ENCODE measurements at regions not wholly inside any gene's neighbourhood (a gene's known extent, or its start where the extent isn't known, plus 50 kb on each side); places are given as distances from the start of the nearest gene placed in this dataset.

- CTCF ChIA-PET: no interaction called here
- TF ChIP-seq ZEB2 (tag by site-specific recombination; IDR thresholded peaks at IDR 0.05) (no peak), ZNF610 (tag by site-specific recombination; IDR thresholded peaks at IDR 0.05; ENCODE audit: borderline replicate concordance) (no peak), ZNF391 (tag by site-specific recombination; IDR thresholded peaks at IDR 0.05; ENCODE audit: borderline replicate concordance, low read depth) (no peak), YY2 (tag by site-specific recombination; IDR thresholded peaks at IDR 0.05) (no peak), ZSCAN18 (tag by site-specific recombination; IDR thresholded peaks at IDR 0.05) (no peak), ZNF548 (tag by site-specific recombination; IDR thresholded peaks at IDR 0.05) (no peak), ZNF488 (tag by site-specific recombination; IDR thresholded peaks at IDR 0.05) (no peak), ZNF692 (tag by site-specific recombination; IDR thresholded peaks at IDR 0.05) (no peak), RBAK (tag by site-specific recombination; IDR thresholded peaks at IDR 0.05) (no peak), ZNF623 (tag by site-specific recombination; IDR thresholded peaks at IDR 0.05) (no peak), ZNF155 (tag by site-specific recombination; IDR thresholded peaks at IDR 0.05) (no peak), ZNF23 (tag by site-specific recombination; IDR thresholded peaks at IDR 0.05; ENCODE audit: borderline replicate concordance) (no peak), ZNF621 (tag by site-specific recombination; IDR thresholded peaks at IDR 0.05) (no peak), ZNF202 (tag by site-specific recombination; IDR thresholded peaks at IDR 0.05; ENCODE audit: borderline replicate concordance) (no peak)
- TF ChIP-seq, protein P1, sequence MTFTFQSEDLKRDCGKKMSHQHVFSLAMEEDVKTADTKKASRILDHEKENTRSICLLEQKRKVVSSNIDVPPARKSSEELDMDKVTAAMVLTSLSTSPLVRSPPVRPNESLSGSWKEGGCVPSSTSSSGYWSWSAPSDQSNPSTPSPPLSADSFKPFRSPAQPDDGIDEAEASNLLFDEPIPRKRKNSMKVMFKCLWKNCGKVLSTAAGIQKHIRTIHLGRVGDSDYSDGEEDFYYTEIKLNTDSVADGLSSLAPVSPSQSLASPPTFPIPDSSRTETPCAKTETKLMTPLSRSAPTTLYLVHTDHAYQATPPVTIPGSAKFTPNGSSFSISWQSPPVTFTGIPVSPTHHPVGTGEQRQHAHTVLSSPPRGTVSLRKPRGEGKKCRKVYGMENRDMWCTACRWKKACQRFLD (tag by site-specific recombination; IDR thresholded peaks at IDR 0.05): no peak
- Histone ChIP-seq H3K27ac (ENCODE audit: extremely low read depth, low read depth, low read length) (no peak overlapping the region), H3K9me3 (ENCODE audit: control insufficient read depth, insufficient read depth, low read depth, low read length) (no peaks in the 10 kb centered on the region), H3K4me3 (ENCODE audit: low read depth, low read length) (no peak overlapping the region), H3K36me3 (ENCODE audit: control insufficient read depth in 2 of 2, insufficient read depth in 1 of 2, low read length in 2 of 2) (no peaks in the 10 kb centered on the region), H3K4me1 (ENCODE audit: control insufficient read depth, insufficient read depth, low read length) (no peaks in the 10 kb centered on the region)
- POLR2A ChIA-PET: no interaction called here
These were observed 310.7 kb downstream of the CD83 start for GRCh38 chr6:14428269-14428668.

DNA sequence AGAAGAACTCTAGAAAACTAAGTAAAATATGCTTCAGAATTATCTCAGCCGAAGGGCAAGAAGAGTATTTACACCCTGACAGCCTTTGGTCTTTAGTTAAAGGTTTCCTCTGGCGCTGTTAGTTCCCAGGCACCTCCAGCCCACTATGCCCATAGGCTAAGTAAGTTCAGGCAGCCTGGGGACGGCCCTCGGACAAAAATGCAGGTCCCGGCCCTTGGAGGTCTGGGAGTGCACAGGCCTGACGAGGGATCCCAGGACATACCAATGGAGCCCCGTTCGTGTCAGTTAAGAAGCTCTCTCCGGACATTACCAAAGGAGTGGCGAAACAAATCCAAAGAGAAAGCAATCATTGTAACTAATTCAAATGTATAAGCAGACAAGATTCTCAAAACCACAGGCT is 311.8 kb downstream of the CD83 start:
- POLR2A ChIA-PET: no interaction called here

GRCh38 chr6:14430218-14430617 is 312.6 kb downstream of the CD83 start:
- Histone ChIP-seq H3K9me3 (ENCODE audit: control insufficient read depth, insufficient read depth, low read depth, low read length) (no peaks in the 10 kb centered on the region), H3K27ac (ENCODE audit: extremely low read depth, low read depth, low read length) (no peak overlapping the region), H3K36me3 (ENCODE audit: control insufficient read depth in 2 of 2, insufficient read depth in 1 of 2, low read length in 2 of 2) (no peaks in the 10 kb centered on the region), H3K4me1 (ENCODE audit: control insufficient read depth, insufficient read depth, low read length) (no peaks in the 10 kb centered on the region), H3K4me3 (ENCODE audit: low read depth, low read length) (no peak overlapping the region)
- POLR2A ChIA-PET: no interaction called here
- CTCF ChIA-PET: interaction anchor here (0.5 kb wide), 1 partner anchor 951 kb away, joined by 3 read pairs; no protein-coding TSS in a partner anchor
- no peak for TF ChIP-seq ZNF169 (tag by site-specific recombination; IDR thresholded peaks at IDR 0.05)
- no peak for TF ChIP-seq ZXDB (tag by site-specific recombination; IDR thresholded peaks at IDR 0.05)
- no peak for TF ChIP-seq ZNF664 (tag by site-specific recombination; IDR thresholded peaks at IDR 0.05)
- no peak for TF ChIP-seq PRDM4 (tag by site-specific recombination; IDR thresholded peaks at IDR 0.05)
- TF ChIP-seq ZNF121 (tag by site-specific recombination; IDR thresholded peaks at IDR 0.05): no peak
- TF ChIP-seq ELK4 (IDR thresholded peaks at IDR 0.05; ENCODE audit: borderline replicate concordance, low read depth, low read length): no peak
- TF ChIP-seq ZNF777 (tag by site-specific recombination; IDR thresholded peaks at IDR 0.05; ENCODE audit: borderline replicate concordance): no peak
- no peak for TF ChIP-seq ZNF366 (tag by site-specific recombination; conservative IDR thresholded peaks at IDR 0.05)

More for the DNA sequence above, 311.8 kb downstream of the CD83 start:
- Histone ChIP-seq H3K27ac (ENCODE audit: extremely low read depth, low read depth, low read length) (no peak overlapping the region), H3K36me3 (ENCODE audit: control insufficient read depth in 2 of 2, insufficient read depth in 1 of 2, low read length in 2 of 2) (no peaks in the 10 kb centered on the region), H3K9me3 (ENCODE audit: control insufficient read depth, insufficient read depth, low read depth, low read length) (no peaks in the 10 kb centered on the region), H3K4me1 (ENCODE audit: control insufficient read depth, insufficient read depth, low read length) (no peaks in the 10 kb centered on the region), H3K4me3 (ENCODE audit: low read depth, low read length) (no peak overlapping the region)
- TF ChIP-seq ZNF521 (tag by site-specific recombination; IDR thresholded peaks at IDR 0.05): no peak
- TF ChIP-seq ZNF335 (tag by site-specific recombination; conservative IDR thresholded peaks at IDR 0.05): no peak
- no peak for TF ChIP-seq KLF1 (tag by site-specific recombination; IDR thresholded peaks at IDR 0.05)
- TF ChIP-seq ZFP69B (tag by site-specific recombination; IDR thresholded peaks at IDR 0.05): no peak
- no peak for TF ChIP-seq TCF7L2 (IDR thresholded peaks at IDR 0.05; ENCODE audit: borderline replicate concordance, low read depth, low read length)
- TF ChIP-seq ZBTB21 (tag by site-specific recombination; IDR thresholded peaks at IDR 0.05): no peak
- TF ChIP-seq ZNF350 (tag by site-specific recombination; IDR thresholded peaks at IDR 0.05): no peak
- CTCF ChIA-PET: no interaction called here
